ENCODE measurements at regions not wholly inside any gene's neighbourhood (a gene's known extent, or its start where the extent isn't known, plus 50 kb on each side); places are given as distances from the start of the nearest gene placed in this dataset.
"Not testable (repeated sequence)": the region's sequence is repeated elsewhere in the genome, so short reads cannot be mapped to it uniquely, and the experiment has no call there.

- TF ChIP-seq POLR2A (IDR thresholded peaks at IDR 0.05; ENCODE audit: low read length); GATA1 (IDR thresholded peaks at IDR 0.05; ENCODE audit: low read depth, low read length): not testable (repeated sequence)
These were observed 431.7 kb upstream of the TENM3 start for GRCh38 chr4:181811550-181811949.

All from erythroblast (primary cell).